KMS-11 (cell line): ENCODE measurements at regions not wholly inside any gene's neighbourhood (a gene's known extent, or its start where the extent isn't known, plus 50 kb on each side); places are given as distances from the start of the nearest gene placed in this dataset.

Experiments used
- H2AFZ ChIP-seq: fragments of 200-600 bp; sonication (generic); 2 replicates; pipeline ENCODE4 v1.6.1; 2016; ENCODE audit warnings: antibody characterized with exemption, mixed run types, low read depth
- H3K27ac ChIP-seq: fragments of 200-600 bp; sonication (generic); 2 replicates; pipeline ENCODE4 v1.6.1; 2016; ENCODE audit warnings: mild to moderate bottlenecking, mixed run types
- H3K27me3 ChIP-seq: fragments of 200-600 bp; sonication (generic); 2 replicates; pipeline ENCODE4 v1.6.1; 2017; ENCODE audit warnings: mild to moderate bottlenecking, low read depth, mixed run types, moderate library complexity; ENCODE audit not compliant: insufficient read depth
- H3K36me3 ChIP-seq: fragments of 200-600 bp; sonication (generic); 2 replicates; pipeline ENCODE4 v1.6.1; 2017; ENCODE audit warnings: mild to moderate bottlenecking, mixed run types; ENCODE audit not compliant: insufficient read depth
- H3K4me1 ChIP-seq: fragments of 200-600 bp; sonication (generic); 2 replicates; pipeline ENCODE4 v1.6.1; 2016; ENCODE audit warnings: mild to moderate bottlenecking, low read depth, mixed run types; ENCODE audit not compliant: poor library complexity, severe bottlenecking
- H3K4me2 ChIP-seq: fragments of 200-600 bp; sonication (generic); 2 replicates; pipeline ENCODE4 v1.7.0; 2016; ENCODE audit warnings: mild to moderate bottlenecking, mixed run types
- H3K4me3 ChIP-seq: fragments of 200-600 bp; sonication (generic); IDR thresholded peaks from 2 replicates; pipeline ENCODE4 v1.6.1; 2017; ENCODE audit warnings: low read depth, low read length, mixed read lengths; ENCODE audit not compliant: insufficient read depth
- H3K79me2 ChIP-seq: fragments of 200-600 bp; sonication (generic); 2 replicates; pipeline ENCODE4 v1.6.1; 2016; ENCODE audit warnings: low read depth, mixed run types; ENCODE audit not compliant: insufficient read depth
- H3K9ac ChIP-seq: fragments of 200-600 bp; sonication (generic); 2 replicates; pipeline ENCODE4 v1.6.1; 2016; ENCODE audit warnings: mild to moderate bottlenecking, mixed run types
- H4K20me1 ChIP-seq: fragments of 200-600 bp; sonication (generic); 2 replicates; pipeline ENCODE4 v1.6.1; 2016; ENCODE audit warnings: mild to moderate bottlenecking, mixed run types; ENCODE audit not compliant: insufficient read depth
- CTCF ChIP-seq: fragments of 200-600 bp; sonication (generic); conservative IDR thresholded peaks from 2 replicates; pipeline ENCODE4 v1.6.1; 2017; ENCODE audit warnings: low read depth, mild to moderate bottlenecking, antibody characterized with exemption, low read length, moderate library complexity, mixed read lengths

GRCh38 chr22:48391171-48391711, 1436.4 kb downstream of the BRD1 start:
- Histone ChIP-seq H4K20me1 (no peaks in the 10 kb centered on the region), H3K4me3 (no peak overlapping the region), H2AFZ (no peak overlapping the region), H3K4me2 (no peak overlapping the region), H3K4me1 (no peaks in the 10 kb centered on the region), H3K27ac (no peak overlapping the region), H3K9ac (no peak overlapping the region), H3K79me2 (no peaks in the 10 kb centered on the region), H3K27me3 (no peaks in the 10 kb centered on the region), H3K36me3 (no peaks in the 10 kb centered on the region)
- no peak for TF ChIP-seq CTCF

- H2AFZ ChIP-seq, result no peak overlapping the region
- H3K9ac ChIP-seq, result no peak overlapping the region
- H4K20me1 ChIP-seq, result no peaks in the 10 kb centered on the region
- H3K4me2 ChIP-seq, result no peak overlapping the region
- no peaks in the 10 kb centered on the region for H3K36me3 ChIP-seq
- H3K4me1 ChIP-seq, result no peaks in the 10 kb centered on the region
- TF ChIP-seq CTCF, result no peak
- no peaks in the 10 kb centered on the region for H3K79me2 ChIP-seq
- H3K27me3 ChIP-seq, result no peaks in the 10 kb centered on the region
- no peak overlapping the region for H3K4me3 ChIP-seq
- H3K27ac ChIP-seq, result no peak overlapping the region
These were observed 1437.8 kb downstream of the BRD1 start for GRCh38 chr22:48389916-48390315.

GRCh38 chr22:48382197-48382596, 1445.5 kb downstream of the BRD1 start:
- Histone ChIP-seq H3K79me2 (no peaks in the 10 kb centered on the region), H4K20me1 (no peaks in the 10 kb centered on the region)

GRCh38 chr22:48380016-48380665, 1447.5 kb downstream of the BRD1 start:
- Histone ChIP-seq H3K4me1 (no peaks in the 10 kb centered on the region), H3K36me3 (no peaks in the 10 kb centered on the region), H3K4me3 (no peak overlapping the region), H3K79me2 (no peaks in the 10 kb centered on the region), H2AFZ (no peak overlapping the region), H3K27me3 (no peaks in the 10 kb centered on the region), H3K4me2 (no peak overlapping the region), H3K27ac (no peak overlapping the region), H4K20me1 (no peaks in the 10 kb centered on the region), H3K9ac (no peak overlapping the region)
- TF ChIP-seq CTCF, result no peak

More at GRCh38 chr22:48382197-48382596, 1445.5 kb downstream of the BRD1 start:
- TF ChIP-seq CTCF, result no peak
- no peak overlapping the region for H3K27ac ChIP-seq
- no peaks in the 10 kb centered on the region for H3K27me3 ChIP-seq
- no peak overlapping the region for H3K4me2 ChIP-seq
- no peak overlapping the region for H2AFZ ChIP-seq
- H3K9ac ChIP-seq, result no peak overlapping the region
- H3K36me3 ChIP-seq, result no peaks in the 10 kb centered on the region
- H3K4me1 ChIP-seq, result no peaks in the 10 kb centered on the region
- H3K4me3 ChIP-seq, result no peak overlapping the region
